WTC11 (cell line): ENCODE measurements at regions not wholly inside any gene's neighbourhood (a gene's known extent, or its start where the extent isn't known, plus 50 kb on each side); places are given as distances from the start of the nearest gene placed in this dataset.

Source experiments
- CREB1 ChIP-seq: sonication (generic); formaldehyde crosslinking; IDR thresholded peaks from 2 replicates; pipeline ENCODE4 v1.8.0; 2023; ENCODE audit warnings: mild to moderate bottlenecking, missing genetic modification reagents
- CTCF ChIP-seq: fragments of 200-600 bp; IDR thresholded peaks from 2 replicates; pipeline ENCODE4 v1.8.0; 2022; ENCODE audit warnings: antibody characterized with exemption
- NR2C2 ChIP-seq: sonication (generic); formaldehyde crosslinking; IDR thresholded peaks from 2 replicates; pipeline ENCODE4 v1.8.0; 2022; ENCODE audit warnings: mild to moderate bottlenecking, missing genetic modification reagents
- TCF7 ChIP-seq: sonication (generic); formaldehyde crosslinking; IDR thresholded peaks from 2 replicates; pipeline ENCODE4 v1.8.0; 2022; ENCODE audit warnings: mild to moderate bottlenecking, low read depth, missing genetic modification reagents, moderate library complexity
- USF2 ChIP-seq: sonication (generic); formaldehyde crosslinking; IDR thresholded peaks from 2 replicates; pipeline ENCODE4 v1.8.1; 2023; ENCODE audit warnings: mild to moderate bottlenecking, missing genetic modification reagents, moderate library complexity
- TF ChIP-seq, protein P1 (sequence below): sonication (generic); formaldehyde crosslinking; IDR thresholded peaks from 2 replicates; pipeline ENCODE4 v1.8.1; 2022; ENCODE audit warnings: missing genetic modification reagents, borderline replicate concordance
- TF ChIP-seq, protein P2 (sequence below): sonication (generic); formaldehyde crosslinking; IDR thresholded peaks from 2 replicates; pipeline ENCODE4 v1.8.0; 2023; ENCODE audit warnings: missing genetic modification reagents

DNA sequence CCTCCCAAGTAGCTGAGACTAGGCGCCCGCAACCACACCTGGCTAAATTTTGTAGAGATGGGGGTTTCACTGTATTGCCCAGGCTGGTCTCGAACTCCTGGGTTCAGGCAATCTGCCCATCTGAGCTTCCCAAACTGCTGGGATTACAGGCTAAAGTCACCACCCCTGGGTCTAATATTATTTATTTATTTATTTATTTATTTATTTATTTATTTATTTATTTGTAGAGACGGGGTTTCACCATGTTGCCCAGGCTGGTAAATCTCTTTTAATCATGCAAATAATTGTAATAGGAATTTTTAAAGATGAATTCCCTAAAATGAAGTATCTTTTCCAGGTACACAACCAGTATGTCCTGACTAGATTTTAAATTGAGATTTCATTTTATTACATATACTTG lies 761.8 kb downstream of the TRAM1L1 start:
- no peak for TF ChIP-seq CTCF
- TF ChIP-seq NR2C2: no peak
- TF ChIP-seq, protein P1, sequence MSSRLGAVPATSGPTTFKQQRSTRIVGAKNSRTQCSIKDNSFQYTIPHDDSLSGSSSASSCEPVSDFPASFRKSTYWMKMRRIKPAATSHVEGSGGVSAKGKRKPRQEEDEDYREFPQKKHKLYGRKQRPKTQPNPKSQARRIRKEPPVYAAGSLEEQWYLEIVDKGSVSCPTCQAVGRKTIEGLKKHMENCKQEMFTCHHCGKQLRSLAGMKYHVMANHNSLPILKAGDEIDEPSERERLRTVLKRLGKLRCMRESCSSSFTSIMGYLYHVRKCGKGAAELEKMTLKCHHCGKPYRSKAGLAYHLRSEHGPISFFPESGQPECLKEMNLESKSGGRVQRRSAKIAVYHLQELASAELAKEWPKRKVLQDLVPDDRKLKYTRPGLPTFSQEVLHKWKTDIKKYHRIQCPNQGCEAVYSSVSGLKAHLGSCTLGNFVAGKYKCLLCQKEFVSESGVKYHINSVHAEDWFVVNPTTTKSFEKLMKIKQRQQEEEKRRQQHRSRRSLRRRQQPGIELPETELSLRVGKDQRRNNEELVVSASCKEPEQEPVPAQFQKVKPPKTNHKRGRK (CRISPR knock-in tag): no peak
- TF ChIP-seq, protein P2, sequence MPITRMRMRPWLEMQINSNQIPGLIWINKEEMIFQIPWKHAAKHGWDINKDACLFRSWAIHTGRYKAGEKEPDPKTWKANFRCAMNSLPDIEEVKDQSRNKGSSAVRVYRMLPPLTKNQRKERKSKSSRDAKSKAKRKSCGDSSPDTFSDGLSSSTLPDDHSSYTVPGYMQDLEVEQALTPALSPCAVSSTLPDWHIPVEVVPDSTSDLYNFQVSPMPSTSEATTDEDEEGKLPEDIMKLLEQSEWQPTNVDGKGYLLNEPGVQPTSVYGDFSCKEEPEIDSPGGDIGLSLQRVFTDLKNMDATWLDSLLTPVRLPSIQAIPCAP (CRISPR knock-in tag): no peak
- no peak for TF ChIP-seq CREB1
- no peak for TF ChIP-seq USF2 (CRISPR knock-in tag)
- no peak for TF ChIP-seq TCF7 (CRISPR knock-in tag)
